Activated B cell treated with CpG ODN at 0.5 μM for 24 hours (primary cell): ENCODE measurements at regions not wholly inside any gene's neighbourhood (a gene's known extent, or its start where the extent isn't known, plus 50 kb on each side); places are given as distances from the start of the nearest gene placed in this dataset.

Experiments
- ATAC-seq: fragments of 200-7000 bp; cut with Tn5 transposase; one replicate; pipeline ENCODE4 v1.10.0; 2021; ENCODE audit warnings: low read depth, mild to moderate bottlenecking, moderate library complexity
- CTCF ChIA-PET: fragments of 350-600 bp; sonication (Branson Sonifier 250); formaldehyde crosslinking; loops from one replicate; lab custom pipeline; 2021; ENCODE audit warnings: antibody characterized with exemption; lab: Charles Lee
- POLR2A ChIA-PET: fragments of 350-600 bp; sonication (Branson Sonifier 250); formaldehyde crosslinking; loops from one replicate; lab custom pipeline; 2021; ENCODE audit warnings: antibody characterized with exemption; lab: Charles Lee
- DNase-seq: peaks from one replicate; pipeline ENCODE4 v3.0.0; 2022
- H3K27ac Mint-ChIP-seq: one replicate; pipeline ENCODE4 v1.8.0; 2020; ENCODE audit warnings: mixed read lengths
- H3K27me3 Mint-ChIP-seq: one replicate; pipeline ENCODE4 v1.8.0; 2021; ENCODE audit warnings: mixed read lengths
- H3K36me3 Mint-ChIP-seq: one replicate; pipeline ENCODE4 v1.8.0; 2021; ENCODE audit warnings: low read depth, mixed read lengths
- H3K4me1 Mint-ChIP-seq: one replicate; pipeline ENCODE4 v1.8.0; 2021; ENCODE audit warnings: mixed read lengths
- H3K4me3 Mint-ChIP-seq: one replicate; pipeline ENCODE4 v1.8.0; 2020; ENCODE audit warnings: mild to moderate bottlenecking, mixed read lengths
- H3K9me3 Mint-ChIP-seq: one replicate; pipeline ENCODE4 v1.8.0; 2020; ENCODE audit warnings: mixed read lengths
- intact Hi-C: fragments of 100-400 bp; cut with micrococcal nuclease; formaldehyde crosslinking; loops from one replicate; pipeline ENCODE4 v1.15.1; 2024
- TF ChIP-seq, protein P1 (sequence below): fragments of 200-600 bp; IDR thresholded peaks from one replicate; pipeline ENCODE4 v1.8.0; 2022; ENCODE audit warnings: antibody characterized with exemption, mild to moderate bottlenecking

DNA sequence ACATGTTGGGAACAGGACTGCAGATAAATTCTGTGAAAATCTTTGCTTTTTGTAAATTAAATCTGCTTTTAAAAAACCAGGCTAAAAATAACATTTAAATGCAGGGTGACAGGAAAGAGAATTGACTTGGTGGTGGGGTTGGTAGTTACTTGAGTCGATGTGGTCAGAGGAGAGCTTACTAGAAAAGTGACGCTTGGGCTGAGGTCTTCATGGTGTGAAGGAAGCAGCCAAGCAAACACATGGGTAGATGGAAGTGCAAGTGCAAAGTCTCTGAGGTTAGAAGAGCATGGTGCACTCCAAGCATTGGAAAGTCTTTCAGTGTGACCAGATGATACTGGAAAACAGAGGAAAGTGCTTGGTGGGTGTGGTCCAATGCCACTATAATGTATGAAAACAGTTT, 86.4 kb upstream of the THBS1 start:
- TF ChIP-seq, protein P1, sequence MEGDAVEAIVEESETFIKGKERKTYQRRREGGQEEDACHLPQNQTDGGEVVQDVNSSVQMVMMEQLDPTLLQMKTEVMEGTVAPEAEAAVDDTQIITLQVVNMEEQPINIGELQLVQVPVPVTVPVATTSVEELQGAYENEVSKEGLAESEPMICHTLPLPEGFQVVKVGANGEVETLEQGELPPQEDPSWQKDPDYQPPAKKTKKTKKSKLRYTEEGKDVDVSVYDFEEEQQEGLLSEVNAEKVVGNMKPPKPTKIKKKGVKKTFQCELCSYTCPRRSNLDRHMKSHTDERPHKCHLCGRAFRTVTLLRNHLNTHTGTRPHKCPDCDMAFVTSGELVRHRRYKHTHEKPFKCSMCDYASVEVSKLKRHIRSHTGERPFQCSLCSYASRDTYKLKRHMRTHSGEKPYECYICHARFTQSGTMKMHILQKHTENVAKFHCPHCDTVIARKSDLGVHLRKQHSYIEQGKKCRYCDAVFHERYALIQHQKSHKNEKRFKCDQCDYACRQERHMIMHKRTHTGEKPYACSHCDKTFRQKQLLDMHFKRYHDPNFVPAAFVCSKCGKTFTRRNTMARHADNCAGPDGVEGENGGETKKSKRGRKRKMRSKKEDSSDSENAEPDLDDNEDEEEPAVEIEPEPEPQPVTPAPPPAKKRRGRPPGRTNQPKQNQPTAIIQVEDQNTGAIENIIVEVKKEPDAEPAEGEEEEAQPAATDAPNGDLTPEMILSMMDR = no peak
- ATAC-seq (no peak), DNase-seq (no peak)
- Mint-ChIP-seq H3K4me3 (no peak overlapping the region), H3K36me3 (no peaks in the 10 kb centered on the region), H3K27me3 (peaks cover 5% of the 10 kb centered on the region), H3K9me3 (no peaks in the 10 kb centered on the region), H3K4me1 (no peaks in the 10 kb centered on the region), H3K27ac (no peak overlapping the region)
- ChIA-PET POLR2A (no interaction called here), CTCF (no interaction called here)
- intact Hi-C loops = no loop called here

DNA sequence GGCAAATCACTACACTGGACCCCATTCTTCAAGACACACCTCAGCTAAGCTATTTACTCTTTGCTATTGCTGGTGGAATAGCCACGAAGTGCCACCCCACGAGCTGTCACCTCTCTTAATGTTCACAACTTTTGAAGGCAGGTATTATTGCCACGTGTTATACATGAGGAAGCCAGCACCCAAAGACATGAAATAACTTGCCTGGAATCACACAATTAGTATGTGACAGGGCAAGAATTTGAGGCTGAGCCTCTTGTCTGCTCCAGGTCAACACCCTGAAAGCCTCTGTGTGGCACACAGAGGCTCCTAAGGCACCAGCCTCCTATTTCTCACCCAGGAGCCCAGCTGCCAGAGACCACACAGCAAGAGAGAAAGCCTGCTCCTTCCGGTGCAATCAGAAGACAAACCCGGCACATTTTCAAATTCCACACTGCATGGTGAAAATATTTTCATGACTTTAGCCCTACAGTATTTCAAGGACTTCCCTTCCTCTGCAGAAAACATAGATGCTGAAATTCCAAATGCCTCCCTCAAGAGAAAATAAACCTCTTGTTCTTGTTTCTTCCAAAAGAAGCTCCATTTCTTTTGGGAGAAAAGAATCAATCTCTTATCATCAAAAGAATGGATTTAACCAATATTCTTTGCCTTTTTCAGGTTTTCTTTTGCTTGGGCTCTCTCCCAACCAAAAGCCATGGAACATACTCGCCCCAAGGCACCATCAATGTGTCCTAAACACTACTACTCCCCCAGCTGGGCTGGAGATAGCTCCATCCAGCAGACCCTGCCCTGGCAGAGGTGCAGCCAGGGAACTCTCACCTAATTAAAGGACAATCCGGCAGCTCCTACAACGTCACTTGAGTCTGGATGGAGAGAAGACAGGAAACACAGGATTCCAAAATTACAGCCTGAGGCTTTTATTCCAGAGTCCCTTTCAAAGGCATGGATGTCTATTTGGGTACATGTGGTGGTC, 84.7 kb upstream of the THBS1 start:
- peaks cover 5% of the 10 kb centered on the region for H3K27me3 Mint-ChIP-seq
- H3K9me3 Mint-ChIP-seq = no peaks in the 10 kb centered on the region
- CTCF ChIA-PET = no interaction called here
- DNase-seq (no peak), ATAC-seq (no peak)
- H3K4me3 Mint-ChIP-seq = no peak overlapping the region
- TF ChIP-seq, protein P1 = no peak
- H3K4me1 Mint-ChIP-seq = no peaks in the 10 kb centered on the region
- no peak overlapping the region for H3K27ac Mint-ChIP-seq
- intact Hi-C loops = no loop called here
- H3K36me3 Mint-ChIP-seq = no peaks in the 10 kb centered on the region
- POLR2A ChIA-PET = no interaction called here

DNA sequence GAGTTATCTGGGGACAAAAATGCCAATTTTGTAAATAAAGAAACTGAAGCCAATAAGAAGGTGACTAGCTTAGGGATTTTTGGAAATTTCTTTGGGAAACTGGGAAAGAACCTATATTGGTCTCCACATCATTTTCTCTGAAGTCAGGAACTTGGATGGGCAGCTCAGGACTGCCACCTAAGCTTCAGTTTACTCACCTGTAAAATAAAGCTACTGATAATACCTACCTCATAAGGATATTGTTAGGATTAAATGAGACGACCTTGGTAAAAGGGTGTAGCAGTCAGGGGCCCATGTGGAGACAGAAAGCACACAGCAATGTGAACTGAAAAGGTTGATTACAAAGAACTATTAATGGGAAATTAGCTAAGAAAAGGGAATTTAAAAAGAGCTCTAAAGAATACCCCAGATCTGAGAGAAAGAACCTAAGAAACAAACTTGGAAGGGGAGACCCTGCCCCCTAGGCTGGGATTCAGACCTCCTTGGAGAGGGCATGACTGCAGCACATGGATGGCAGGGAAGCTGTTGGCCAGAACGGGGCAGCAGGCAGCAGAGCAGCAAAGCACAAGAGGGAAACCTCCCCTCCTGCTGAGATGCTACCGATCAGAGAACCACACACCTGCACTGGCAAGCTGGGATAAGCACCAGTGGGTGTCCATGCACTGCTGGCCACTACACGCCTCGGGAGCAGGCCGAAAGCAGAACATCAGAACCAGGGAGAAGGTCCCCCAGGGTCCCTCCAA, 83.7 kb upstream of the THBS1 start:
- Mint-ChIP-seq H3K4me3 (no peak overlapping the region), H3K27me3 (peaks cover 5% of the 10 kb centered on the region), H3K9me3 (no peaks in the 10 kb centered on the region), H3K36me3 (no peaks in the 10 kb centered on the region), H3K27ac (no peak overlapping the region), H3K4me1 (no peaks in the 10 kb centered on the region)
- no peak for DNase-seq
- intact Hi-C loops = no loop called here
- no peak for ATAC-seq
- POLR2A ChIA-PET = no interaction called here
- TF ChIP-seq, protein P1 = no peak
- CTCF ChIA-PET = no interaction called here

DNA sequence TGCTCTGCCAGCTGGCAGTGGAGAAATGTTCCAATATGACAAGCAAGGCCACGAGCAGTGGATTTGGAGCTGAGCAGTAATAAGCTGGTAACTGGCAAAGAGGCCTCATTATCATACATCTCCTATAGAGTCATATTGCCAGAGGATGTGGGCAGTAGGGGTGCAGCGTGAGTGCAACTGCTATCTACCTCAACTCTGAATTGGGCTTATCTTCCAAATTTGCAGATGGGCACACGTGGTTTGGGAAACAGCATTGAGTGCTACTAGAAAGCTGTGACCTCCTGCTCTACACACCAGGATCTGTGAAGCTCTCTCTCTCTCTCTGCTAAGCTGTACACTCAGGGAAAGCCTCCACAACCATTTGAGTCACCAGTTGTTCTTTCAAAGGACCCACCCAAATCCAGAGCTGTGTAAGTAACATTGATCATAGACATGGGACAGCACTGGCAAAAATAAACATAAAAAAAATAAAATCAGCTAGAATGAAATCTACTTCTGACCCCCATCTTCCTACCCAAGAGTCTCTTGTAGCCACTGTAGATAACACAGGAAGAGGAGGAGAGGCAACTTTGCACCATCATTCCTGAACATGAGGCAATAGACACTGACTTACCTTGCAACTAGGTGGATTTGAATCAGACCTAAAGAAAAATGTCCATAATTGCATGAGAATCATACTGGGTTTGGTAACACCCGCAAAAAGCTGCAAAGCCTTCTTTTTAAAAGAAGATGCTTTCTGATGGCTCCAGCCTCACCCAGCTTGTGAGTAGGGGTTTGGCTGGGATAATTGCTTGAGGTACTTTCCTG, 82.9 kb upstream of the THBS1 start:
- CTCF ChIA-PET = no interaction called here
- ATAC-seq = no peak
- H3K9me3 Mint-ChIP-seq = no peaks in the 10 kb centered on the region
- POLR2A ChIA-PET = no interaction called here
- H3K4me3 Mint-ChIP-seq = no peak overlapping the region
- H3K27ac Mint-ChIP-seq = no peak overlapping the region
- TF ChIP-seq, protein P1 = no peak
- no peak for DNase-seq
- intact Hi-C loops = no loop called here
- no peaks in the 10 kb centered on the region for H3K36me3 Mint-ChIP-seq
- H3K27me3 Mint-ChIP-seq = peaks cover 6% of the 10 kb centered on the region
- no peaks in the 10 kb centered on the region for H3K4me1 Mint-ChIP-seq
